K562 (cell line): ENCODE measurements at regions not wholly inside any gene's neighbourhood (a gene's known extent, or its start where the extent isn't known, plus 50 kb on each side); places are given as distances from the start of the nearest gene placed in this dataset.

Experiments used
- ATAC-seq: fragments of 200-7000 bp; cut with Tn5 transposase; 3 replicates; pipeline ENCODE4 v1.9.1; 2020; ENCODE audit warnings: moderate library complexity
- BruUV-seq: library from RNA; stranded (reverse); fragments of 400-500 nt; replicated peaks from 2 replicates; lab custom pipeline; 2021; lab: Mats Ljungman, UMichigan
- CTCF ChIA-PET: fragments of 300-600 bp; formaldehyde crosslinking; extraction: SDS; loops from one replicate; lab custom pipeline; 2021; ENCODE audit warnings: low intra/inter-chr PET ratio; lab: Yijun Ruan, JAX
- POLR2A ChIA-PET: fragments of 300-600, 350-650 bp; sonication (Branson Sonifier 250); formaldehyde crosslinking; extraction: SDS; loops from one replicate; lab custom pipeline; 2021; ENCODE audit warnings: antibody characterized with exemption, inconsistent platforms; lab: Yijun Ruan, JAX
- DNase-seq, 4 experiments: peaks; one replicate each; pipeline versions ENCODE4 v3.0.0 to v3.0.0-alpha.2; 2011 to 2018; ENCODE audit warnings: low spot score in 3 of 4, mixed read lengths in 3 of 4; ENCODE audit errors: extremely low read depth in 1 of 4
- FAIRE-seq: peaks from 2 replicates; lab custom pipeline; 2011; peaks lifted over from hg19 to GRCh38; lab: Jason Lieb, UNC
- H2AFZ ChIP-seq: 2 replicates; pipeline ENCODE4 v1.6.0; 2011; ENCODE audit warnings: low read depth, low read length, control low read depth, inconsistent platforms
- H3K27ac ChIP-seq: fragments of 200-600 bp; 3 replicates; pipeline ENCODE4 v1.8.0; 2011; ENCODE audit warnings: low read depth, mild to moderate bottlenecking, control low read depth, inconsistent platforms, low read length, moderate library complexity, mixed read lengths; ENCODE audit errors: extremely low read depth
- H3K27me3 ChIP-seq, 2 experiments: fragments of 300-600 bp in 1 of 2; 2 replicates in 1 of 2; 3 replicates in 1 of 2; pipeline versions ENCODE4 v1.6.0 to v1.8.0; 2011; ENCODE audit warnings: inconsistent platforms in 2 of 2, low read length in 2 of 2, mild to moderate bottlenecking in 1 of 2, mixed read lengths in 1 of 2, moderate library complexity in 1 of 2; ENCODE audit not compliant: control insufficient read depth in 2 of 2, insufficient read depth in 2 of 2
- H3K36me3 ChIP-seq: fragments of 300-600 bp; 3 replicates; pipeline ENCODE4 v1.8.0; 2011; ENCODE audit warnings: mild to moderate bottlenecking, low read length, inconsistent platforms; ENCODE audit not compliant: control insufficient read depth, insufficient read depth
- H3K4me1 ChIP-seq, 2 experiments: fragments of 200-600 bp in 1 of 2; replicated peaks in 1 of 2; 2 replicates in 1 of 2; 3 replicates in 1 of 2; pipeline versions ENCODE4 v1.5.1 to v1.8.0; 2011; ENCODE audit warnings: inconsistent platforms in 2 of 2, low read length in 2 of 2, mild to moderate bottlenecking in 1 of 2, mixed read lengths in 1 of 2, moderate library complexity in 1 of 2; ENCODE audit not compliant: control insufficient read depth in 2 of 2, insufficient read depth in 2 of 2
- H3K4me2 ChIP-seq: 2 replicates; pipeline ENCODE4 v1.6.1; 2011; ENCODE audit warnings: low read length, control low read depth, inconsistent platforms, mixed read lengths; ENCODE audit not compliant: insufficient read depth
- H3K4me3 ChIP-seq: fragments of 200-600 bp; sonication (generic), shearing (Covaris generic); 2 replicates; pipeline ENCODE4 v1.5.1; 2016; ENCODE audit warnings: control low read depth, inconsistent platforms
- H3K79me2 ChIP-seq: fragments of 200-600 bp; 3 replicates; pipeline ENCODE4 v1.8.0; 2011; ENCODE audit warnings: low read length, inconsistent platforms; ENCODE audit not compliant: control insufficient read depth, insufficient read depth
- H3K9ac ChIP-seq, 2 experiments: 2 replicates each; pipeline versions ENCODE4 v1.6.0 to v1.6.1; 2011; ENCODE audit warnings: low read depth in 2 of 2, low read length in 2 of 2, control low read depth in 1 of 2, inconsistent platforms in 1 of 2, mild to moderate bottlenecking in 1 of 2, mixed read lengths in 1 of 2; ENCODE audit not compliant: insufficient read depth in 1 of 2
- H3K9me1 ChIP-seq: one replicate; pipeline ENCODE4 v1.6.0; 2011; ENCODE audit warnings: inconsistent platforms, mild to moderate bottlenecking, low read length, moderate library complexity; ENCODE audit not compliant: control insufficient read depth, insufficient read depth
- H3K9me3 ChIP-seq: replicated peaks from 2 replicates; pipeline ENCODE4 v1.5.1; 2011; ENCODE audit warnings: low read depth, low read length, inconsistent platforms; ENCODE audit not compliant: control insufficient read depth, insufficient read depth
- H4K20me1 ChIP-seq: replicated peaks from 2 replicates; pipeline ENCODE4 v1.6.1; 2011; ENCODE audit warnings: low read length, inconsistent platforms, mixed read lengths; ENCODE audit not compliant: control insufficient read depth, insufficient read depth
- MAFG ChIP-seq: fragments of 450-650 bp; conservative IDR thresholded peaks from 2 replicates; pipeline ENCODE4 v1.6.1; 2016; ENCODE audit warnings: missing genetic modification characterization, missing compliant biosample characterization
- NCOA6 ChIP-seq: fragments of 450-650 bp; IDR thresholded peaks from 2 replicates; pipeline ENCODE4 v1.6.1; 2017; ENCODE audit warnings: mild to moderate bottlenecking
- NFE2L1 ChIP-seq: fragments of 450-650 bp; IDR thresholded peaks from 2 replicates; pipeline ENCODE4 v1.6.1; 2016; ENCODE audit warnings: missing genetic modification characterization, low read depth, mild to moderate bottlenecking, missing compliant biosample characterization, moderate library complexity, borderline replicate concordance
- POLR2B ChIP-seq: fragments of 450-650 bp; IDR thresholded peaks from 2 replicates; pipeline ENCODE4 v1.6.1; 2018; ENCODE audit warnings: low read depth; ENCODE audit not compliant: partially characterized antibody
- TOE1 ChIP-seq, 2 experiments: fragments of 450-650 bp in 1 of 2; sonication (generic) in 1 of 2; formaldehyde crosslinking in 1 of 2; IDR thresholded peaks; 2 replicates each; pipeline versions ENCODE4 v1.7.1 to v1.8.0; 2016 to 2022; ENCODE audit warnings: borderline replicate concordance in 2 of 2, mild to moderate bottlenecking in 2 of 2, antibody characterized with exemption in 1 of 2, inconsistent platforms in 1 of 2, low read depth in 1 of 2, missing genetic modification reagents in 1 of 2, moderate library complexity in 1 of 2
- ZNF316 ChIP-seq: fragments of 450-650 bp; IDR thresholded peaks from 2 replicates; pipeline ENCODE4 v1.6.1; 2016
- WGBS: fragments of 100-300 bp; shearing (Covaris generic); methylation state at CpG from one replicate; pipeline ENCODE4 v1.1.6; 2016; ENCODE audit warnings: low coverage, mixed read lengths; ENCODE audit not compliant: insufficient coverage; ENCODE audit errors: missing lambda C conversion rate; 5-methylcytosine and 5-hydroxymethylcytosine counted together
- in situ Hi-C: fragments of 300-500 bp; cut with MboI; formaldehyde crosslinking; loops from 4 replicates; pipeline ENCODE4 v1.15.0; 2018; ENCODE audit warnings: inconsistent platforms, mixed read lengths
- intact Hi-C: fragments of 100-400 bp; cut with micrococcal nuclease; formaldehyde crosslinking; loops from 2 replicates; pipeline ENCODE4 v1.14.2; 2022

DNA sequence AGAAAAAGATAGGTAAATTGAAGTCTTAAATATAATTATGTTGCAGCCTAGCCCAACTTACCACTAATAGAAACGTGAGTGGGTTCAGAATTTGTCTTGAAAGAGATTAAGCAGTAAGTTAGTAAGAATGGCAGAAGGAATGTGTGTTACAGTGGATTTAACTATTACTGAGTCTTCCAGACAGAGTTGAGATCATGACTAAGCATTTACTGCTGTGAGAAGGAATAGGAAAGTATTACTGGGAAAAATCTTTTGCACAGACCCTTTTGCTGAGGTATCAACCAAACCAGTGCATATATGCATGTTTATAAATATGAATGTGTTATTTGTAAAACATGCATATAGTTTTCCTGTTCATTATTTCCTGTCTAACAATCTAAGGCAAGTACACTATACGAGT, 112.8 kb upstream of the EFNA5 start:
- no peak overlapping the region for H3K4me2 ChIP-seq
- ChIA-PET CTCF (no interaction called here), POLR2A (no interaction called here)
- H3K79me2 ChIP-seq, result no peaks in the 10 kb centered on the region
- no peaks in the 10 kb centered on the region for H4K20me1 ChIP-seq
- H3K9ac ChIP-seq, result no peak overlapping the region
- ATAC-seq (no peak), FAIRE-seq (no peak), DNase-seq (no peak)
- intact Hi-C loops, result no loop called here
- H3K36me3 ChIP-seq, result no peaks in the 10 kb centered on the region
- H3K27me3 ChIP-seq, result no peaks in the 10 kb centered on the region
- no TSS peak for BruUV-seq
- no peaks in the 10 kb centered on the region for H3K9me1 ChIP-seq
- H3K4me1 ChIP-seq, result no peaks in the 10 kb centered on the region
- in situ Hi-C loops, result no loop called here
- no peak overlapping the region for H2AFZ ChIP-seq
- no peak for TF ChIP-seq POLR2B
- TF ChIP-seq TOE1 (IDR thresholded peaks at IDR 0.05; ENCODE audit: borderline replicate concordance), result no peak
- TF ChIP-seq TOE1 (CRISPR knock-in tag; IDR thresholded peaks at IDR 0.05; ENCODE audit: borderline replicate concordance, low read depth), result no peak
- TF ChIP-seq MAFG, result peak; percentile 53; the same call in 1 of the 2 replicates
- TF ChIP-seq NFE2L1 (tag), result 0 out of 2 replicates have a peak, but pooled peaks have one; percentile 50
- no peak overlapping the region for H3K4me3 ChIP-seq
- WGBS, result 0% methylated on average over 2 of the region's 2 CpGs
- H3K27ac ChIP-seq, result no peak overlapping the region
- no peaks in the 10 kb centered on the region for H3K9me3 ChIP-seq

DNA sequence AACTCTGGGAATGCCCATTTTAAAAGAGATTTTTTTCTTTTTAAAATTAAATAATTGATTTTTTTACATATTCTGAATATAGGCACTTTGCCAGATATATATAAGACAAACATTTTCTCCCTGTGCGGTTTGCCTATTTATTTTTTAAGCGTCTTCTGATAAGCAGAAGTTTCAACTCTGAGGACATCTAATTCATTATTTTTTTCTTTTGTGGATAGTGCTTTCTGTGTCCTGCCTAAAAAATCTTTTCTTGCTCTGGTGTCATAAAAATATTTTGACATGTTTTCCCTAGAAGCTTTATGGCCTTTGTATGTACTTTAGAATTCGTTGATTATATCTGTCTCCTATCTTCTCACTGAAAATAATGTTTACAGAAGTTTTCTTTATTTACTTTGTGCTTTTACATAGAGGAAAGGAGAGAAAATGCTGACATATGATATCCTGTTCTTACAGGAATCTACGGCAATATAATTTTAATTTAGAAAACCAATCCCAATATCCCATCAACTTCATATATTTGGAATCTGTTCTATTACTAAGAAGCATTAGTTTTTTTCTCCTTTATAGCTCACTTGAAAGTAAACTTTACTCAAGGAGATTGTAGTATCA, 111.9 kb upstream of the EFNA5 start:
- Histone ChIP-seq H3K9me3 (no peaks in the 10 kb centered on the region), H3K4me2 (no peak overlapping the region), H3K4me1 (no peaks in the 10 kb centered on the region), H3K9me1 (no peaks in the 10 kb centered on the region), H3K9ac (no peak overlapping the region), H2AFZ (no peak overlapping the region), H3K27me3 (no peaks in the 10 kb centered on the region), H3K27ac (no peak overlapping the region), H3K36me3 (no peaks in the 10 kb centered on the region), H3K79me2 (no peaks in the 10 kb centered on the region), H4K20me1 (no peaks in the 10 kb centered on the region), H3K4me3 (no peak overlapping the region)
- TF ChIP-seq ZNF316, result peak; percentile 30; the same call in 1 of the 2 replicates
- TF ChIP-seq NCOA6, result no peak
- FAIRE-seq (no peak), DNase-seq (no peak), ATAC-seq (no peak)
- in situ Hi-C loops (no loop called here), intact Hi-C loops (no loop called here)
- 0% methylated on average over 4 of the region's 4 CpGs for WGBS
- CTCF ChIA-PET, result no interaction called here
- no TSS peak for BruUV-seq
- POLR2A ChIA-PET, result no interaction called here
